ENCODE measurements at regions not wholly inside any gene's neighbourhood (a gene's known extent, or its start where the extent isn't known, plus 50 kb on each side); places are given as distances from the start of the nearest gene placed in this dataset.

DNA sequence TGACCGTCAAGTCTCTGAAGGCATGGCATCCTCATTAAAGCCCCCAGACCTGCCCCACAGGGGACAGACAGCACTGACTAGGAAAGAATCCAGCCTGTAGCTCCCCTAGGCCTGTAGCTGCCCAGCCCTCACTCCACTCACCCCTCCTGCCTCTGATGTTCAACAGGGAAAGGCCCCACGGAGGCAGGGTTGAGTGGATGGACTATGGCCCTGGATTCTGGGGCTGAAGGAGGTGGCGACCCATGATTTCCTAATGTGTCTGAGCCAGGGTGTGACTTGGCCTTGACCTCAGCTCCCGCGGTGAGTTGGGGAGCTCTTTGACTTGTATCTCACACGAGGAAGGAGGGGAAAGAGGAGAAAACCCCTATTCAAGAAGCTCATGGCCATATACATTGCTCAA lies 238.5 kb upstream of the CSF3R start:
- Mint-ChIP-seq H3K27me3 (ENCODE audit: low read depth) (peaks cover 59% of the 10 kb centered on the region), H3K4me3 (no peak overlapping the region), H3K36me3 (no peaks in the 10 kb centered on the region), H3K9me3 (no peaks in the 10 kb centered on the region), H3K27ac (no peak overlapping the region), H3K4me1 (no peaks in the 10 kb centered on the region)
- TF ChIP-seq CTCF (IDR thresholded peaks at IDR 0.05; ENCODE audit: unreplicated experiment): no peak
- DNase-seq (ENCODE audit: low spot score in 2 of 2, unreplicated experiment in 2 of 2): no peak

GRCh38 chr1:36717431-36717830 lies 234.7 kb upstream of the CSF3R start:
- TF ChIP-seq CTCF (IDR thresholded peaks at IDR 0.05; ENCODE audit: unreplicated experiment): no peak
- Mint-ChIP-seq H3K36me3 (no peaks in the 10 kb centered on the region), H3K27ac (no peak overlapping the region), H3K9me3 (no peaks in the 10 kb centered on the region), H3K4me3 (no peak overlapping the region), H3K4me1 (no peaks in the 10 kb centered on the region), H3K27me3 (ENCODE audit: low read depth) (peaks cover 59% of the 10 kb centered on the region)
- no peak for DNase-seq (ENCODE audit: low spot score in 2 of 2, unreplicated experiment in 2 of 2)

DNA sequence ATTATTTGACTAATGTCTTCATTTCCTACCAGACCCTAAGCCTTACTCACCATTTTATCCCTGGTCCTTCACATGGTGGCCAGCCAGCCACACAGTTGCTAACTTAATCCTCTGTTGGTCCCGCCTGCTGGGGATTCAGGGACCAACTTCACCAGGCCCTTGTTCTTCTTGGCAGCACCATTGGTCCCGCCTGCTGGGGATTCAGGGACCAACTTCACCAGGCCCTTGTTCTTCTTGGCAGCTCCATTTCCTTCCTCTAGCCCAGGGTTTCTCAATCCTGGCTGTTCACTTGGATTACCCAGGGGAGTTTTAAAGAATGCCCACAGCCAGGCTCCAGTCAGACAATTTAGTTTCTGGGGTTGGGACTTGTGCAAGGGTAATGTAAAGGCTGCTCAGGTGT lies 233.1 kb upstream of the CSF3R start:
- DNase-seq (ENCODE audit: low spot score in 2 of 2, unreplicated experiment in 2 of 2): no peak
- Mint-ChIP-seq H3K27me3 (ENCODE audit: low read depth) (peaks cover 60% of the 10 kb centered on the region), H3K4me1 (no peaks in the 10 kb centered on the region), H3K9me3 (no peaks in the 10 kb centered on the region), H3K36me3 (no peaks in the 10 kb centered on the region), H3K4me3 (no peak overlapping the region), H3K27ac (no peak overlapping the region)
- no peak for TF ChIP-seq CTCF (IDR thresholded peaks at IDR 0.05; ENCODE audit: unreplicated experiment)

GRCh38 chr1:36714301-36714700 lies 231.6 kb upstream of the CSF3R start:
- no peaks in the 10 kb centered on the region for H3K36me3 Mint-ChIP-seq
- H3K4me3 Mint-ChIP-seq: no peak overlapping the region

DNA sequence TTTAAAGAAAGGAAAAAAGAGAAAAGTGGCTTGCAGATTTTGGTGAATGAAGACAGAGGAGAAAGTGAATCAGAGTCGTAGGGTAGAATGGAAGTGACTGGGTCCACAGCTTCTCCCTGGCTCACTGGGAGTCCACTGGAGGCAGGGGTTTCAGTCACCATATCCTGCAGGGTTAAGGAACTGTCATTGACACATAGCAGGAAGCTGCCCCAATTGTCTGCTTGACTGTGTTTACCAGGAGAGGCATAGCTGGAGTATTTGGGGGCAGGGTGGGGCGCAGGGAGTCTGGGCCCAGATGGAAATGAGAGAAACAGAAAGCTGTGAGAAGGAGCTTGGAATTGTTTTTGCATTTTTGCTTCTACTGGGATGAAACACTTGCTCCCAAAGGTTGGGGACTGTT lies 228.8 kb upstream of the CSF3R start:
- H3K27me3 Mint-ChIP-seq (ENCODE audit: low read depth): peaks cover 77% of the 10 kb centered on the region
- DNase-seq (ENCODE audit: low spot score in 2 of 2, unreplicated experiment in 2 of 2): no peak
- H3K27ac Mint-ChIP-seq: no peak overlapping the region
- TF ChIP-seq CTCF (IDR thresholded peaks at IDR 0.05; ENCODE audit: unreplicated experiment): no peak
- no peaks in the 10 kb centered on the region for H3K36me3 Mint-ChIP-seq
- no peaks in the 10 kb centered on the region for H3K4me1 Mint-ChIP-seq
- no peak overlapping the region for H3K4me3 Mint-ChIP-seq
- H3K9me3 Mint-ChIP-seq: no peaks in the 10 kb centered on the region

More at GRCh38 chr1:36714301-36714700, 231.6 kb upstream of the CSF3R start:
- Mint-ChIP-seq H3K9me3 (no peaks in the 10 kb centered on the region), H3K4me1 (no peaks in the 10 kb centered on the region), H3K27ac (no peak overlapping the region), H3K27me3 (ENCODE audit: low read depth) (peaks cover 69% of the 10 kb centered on the region)
- DNase-seq (ENCODE audit: low spot score in 2 of 2, unreplicated experiment in 2 of 2): no peak
- TF ChIP-seq CTCF (IDR thresholded peaks at IDR 0.05; ENCODE audit: unreplicated experiment): no peak

DNA sequence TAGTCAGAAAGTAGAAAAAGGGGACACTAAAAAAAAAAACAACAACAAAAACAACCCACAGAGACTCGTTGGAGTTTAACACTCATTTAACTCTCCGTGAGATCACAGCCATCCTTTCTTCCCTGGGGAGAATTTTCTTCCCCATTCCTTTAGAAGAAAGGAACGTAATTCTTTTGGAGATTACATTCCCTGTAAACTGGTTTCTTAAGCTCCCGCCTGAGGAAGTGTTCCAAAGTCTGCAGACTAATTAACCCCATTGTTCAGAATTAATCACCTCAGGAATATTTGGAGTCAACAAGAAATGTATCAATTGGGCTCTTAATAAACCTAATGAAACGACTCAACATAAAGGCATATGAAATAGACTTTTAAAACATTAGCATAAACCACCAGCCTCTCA lies 228.2 kb upstream of the CSF3R start:
- Mint-ChIP-seq H3K4me1 (no peaks in the 10 kb centered on the region), H3K4me3 (no peak overlapping the region), H3K27ac (no peak overlapping the region), H3K9me3 (no peaks in the 10 kb centered on the region), H3K36me3 (no peaks in the 10 kb centered on the region), H3K27me3 (ENCODE audit: low read depth) (peaks cover 81% of the 10 kb centered on the region)
- DNase-seq (ENCODE audit: low spot score in 2 of 2, unreplicated experiment in 2 of 2): no peak
- TF ChIP-seq CTCF (IDR thresholded peaks at IDR 0.05; ENCODE audit: unreplicated experiment): no peak
